ENCODE measurements at regions not wholly inside any gene's neighbourhood (a gene's known extent, or its start where the extent isn't known, plus 50 kb on each side); places are given as distances from the start of the nearest gene placed in this dataset.
"Not testable (repeated sequence)": the region's sequence is repeated elsewhere in the genome, so short reads cannot be mapped to it uniquely, and the experiment has no call there.

DNA sequence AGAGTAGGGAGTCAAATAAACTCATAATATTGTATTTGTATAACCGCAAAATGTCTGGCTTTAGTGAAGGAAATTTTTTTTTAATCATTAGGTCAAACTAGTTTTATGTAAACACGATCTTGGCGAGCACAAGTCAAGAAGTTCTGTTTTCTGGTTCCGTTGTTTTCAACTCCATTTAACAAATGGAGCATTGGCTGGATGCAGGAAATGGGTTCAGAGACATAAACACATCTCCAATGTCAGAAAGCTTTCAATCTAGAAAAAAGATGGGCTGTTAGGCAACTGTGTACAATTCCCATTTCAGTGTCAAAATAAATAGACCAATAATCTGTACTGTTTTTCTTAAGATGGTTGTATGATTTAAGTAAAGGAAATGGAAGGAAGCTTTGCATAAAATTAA lies 292.8 kb downstream of the TBL1XR1 start:
- no peak for DNase-seq (ENCODE audit: extremely low read depth in 1 of 11, low read depth in 9 of 11, low spot score in 4 of 11)

DNA sequence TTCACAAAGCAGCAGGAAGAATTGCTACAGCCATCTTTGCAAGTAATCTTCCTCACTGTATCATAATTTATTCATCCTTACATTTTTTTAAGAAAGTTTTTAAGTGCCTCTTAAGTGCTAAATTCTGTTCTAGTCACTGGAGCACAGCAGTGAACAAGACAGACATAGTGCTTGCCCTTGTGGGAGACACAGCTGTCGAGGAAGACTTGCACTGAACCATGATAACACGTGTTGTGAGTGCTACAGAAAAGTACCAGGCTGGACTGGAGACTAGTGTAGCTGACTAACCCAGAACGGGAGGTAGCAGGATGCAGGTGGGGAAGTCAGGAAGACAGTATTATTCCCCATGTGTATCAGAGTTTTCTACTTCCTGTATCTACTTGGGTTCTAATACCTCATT lies 300.6 kb downstream of the TBL1XR1 start:
- DNase-seq (ENCODE audit: extremely low read depth in 1 of 11, low read depth in 9 of 11, low spot score in 4 of 11) = no peak

DNA sequence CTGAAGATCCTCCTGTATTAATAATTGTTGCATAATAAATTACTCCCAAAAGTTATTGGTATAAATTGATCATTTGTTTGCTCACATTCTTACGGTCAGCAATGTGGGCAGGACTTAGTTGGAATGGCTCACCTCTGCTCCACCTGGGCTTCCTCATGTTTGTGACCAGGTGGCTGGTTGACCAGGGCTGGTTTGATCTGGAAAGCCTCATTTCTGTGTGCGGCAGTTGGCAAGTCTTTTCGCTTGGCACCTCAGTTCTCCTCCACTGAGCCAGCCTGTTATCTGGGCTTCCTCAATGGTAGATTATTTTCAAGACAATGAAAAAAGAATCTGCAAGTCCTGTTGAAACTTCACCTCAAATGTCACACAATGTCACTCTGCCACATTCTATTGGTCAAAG lies 301.1 kb downstream of the TBL1XR1 start:
- no peak for DNase-seq (ENCODE audit: extremely low read depth in 1 of 11, low read depth in 9 of 11, low spot score in 4 of 11)

DNA sequence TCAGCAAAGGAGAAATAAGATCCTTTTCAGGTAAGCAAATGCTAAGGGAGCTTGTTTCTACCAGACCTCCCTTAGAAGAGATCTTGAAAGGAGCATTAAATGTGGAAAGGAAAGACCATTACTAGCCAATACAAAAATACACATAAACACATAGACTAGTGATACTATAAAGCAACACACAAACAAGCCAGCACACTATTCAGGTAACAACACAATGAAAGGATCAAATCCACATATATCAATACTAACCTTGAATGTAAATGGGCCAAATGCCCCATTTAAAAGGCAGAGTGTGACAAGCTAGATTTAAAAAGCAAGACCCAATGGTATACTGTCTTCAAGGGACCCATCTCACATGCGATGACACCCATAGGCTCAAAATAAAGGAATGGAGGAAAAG lies 317.6 kb downstream of the TBL1XR1 start:
- DNase-seq (ENCODE audit: extremely low read depth in 1 of 11, low read depth in 9 of 11, low spot score in 4 of 11) = no peak

DNA sequence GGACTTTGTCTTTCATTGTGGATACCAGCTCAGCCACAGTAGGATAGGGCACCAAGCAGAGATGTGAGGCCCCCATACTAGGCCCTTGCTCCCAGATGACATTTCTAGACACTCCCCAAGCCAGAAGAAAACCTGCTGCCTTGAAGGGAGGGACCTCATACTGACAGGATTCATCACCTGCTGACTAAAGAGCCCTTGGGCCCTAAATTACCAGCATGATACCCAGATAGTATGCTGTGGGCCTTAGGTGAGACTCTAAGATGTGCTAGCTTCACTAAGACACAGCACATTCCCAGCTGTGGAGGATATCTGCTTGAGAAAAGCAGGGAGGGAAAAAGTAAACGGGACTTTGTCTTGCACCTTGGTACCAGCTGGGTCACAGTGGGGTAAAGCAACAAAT lies 324.0 kb downstream of the TBL1XR1 start:
- no peak for DNase-seq (ENCODE audit: extremely low read depth in 1 of 11, low read depth in 9 of 11, low spot score in 4 of 11)

DNA sequence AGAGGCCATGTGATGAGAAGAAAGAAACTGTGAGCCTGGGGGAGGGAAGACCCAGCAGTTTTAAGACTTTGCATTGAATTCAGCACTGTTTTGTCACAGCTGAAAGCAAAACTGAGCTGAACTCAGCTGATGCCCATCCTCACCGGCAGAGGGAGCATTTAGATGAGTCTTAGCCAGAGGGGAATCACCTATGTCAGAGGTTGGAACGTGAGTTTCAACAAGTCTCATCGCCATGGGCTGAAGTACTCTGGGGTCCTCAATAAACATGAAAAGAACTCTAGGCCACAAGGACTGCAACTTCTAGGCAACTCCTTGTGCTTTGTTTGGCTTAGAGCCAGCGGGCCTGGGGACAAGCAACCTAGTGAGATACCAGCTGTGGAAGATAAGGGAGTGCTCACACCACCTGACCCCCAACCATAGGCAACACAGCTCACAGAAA lies 324.5 kb downstream of the TBL1XR1 start:
- DNase-seq (ENCODE audit: extremely low read depth in 1 of 11, low read depth in 9 of 11, low spot score in 4 of 11) = peak; percentile 17 to 49 (median 29)

DNA sequence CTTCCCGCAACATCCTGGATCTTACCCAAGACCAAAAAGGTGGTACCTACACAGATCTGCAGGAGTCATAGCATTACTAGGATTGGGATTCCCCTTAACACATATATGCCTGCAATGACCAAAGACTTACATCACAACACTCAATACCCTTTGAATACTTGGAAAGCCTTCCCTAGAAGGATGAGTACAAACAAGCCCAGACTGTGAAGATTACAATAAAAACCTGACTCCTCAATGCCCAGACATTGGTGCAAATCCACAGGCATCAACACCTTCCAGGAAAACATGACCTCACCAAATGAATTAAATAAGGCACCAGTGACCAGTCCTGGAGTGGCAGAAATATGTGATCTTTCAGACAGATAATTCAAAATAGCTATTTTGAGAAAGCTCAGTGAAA lies 326.8 kb downstream of the TBL1XR1 start:
- DNase-seq (ENCODE audit: extremely low read depth in 1 of 11, low read depth in 9 of 11, low spot score in 4 of 11) = no peak

DNA sequence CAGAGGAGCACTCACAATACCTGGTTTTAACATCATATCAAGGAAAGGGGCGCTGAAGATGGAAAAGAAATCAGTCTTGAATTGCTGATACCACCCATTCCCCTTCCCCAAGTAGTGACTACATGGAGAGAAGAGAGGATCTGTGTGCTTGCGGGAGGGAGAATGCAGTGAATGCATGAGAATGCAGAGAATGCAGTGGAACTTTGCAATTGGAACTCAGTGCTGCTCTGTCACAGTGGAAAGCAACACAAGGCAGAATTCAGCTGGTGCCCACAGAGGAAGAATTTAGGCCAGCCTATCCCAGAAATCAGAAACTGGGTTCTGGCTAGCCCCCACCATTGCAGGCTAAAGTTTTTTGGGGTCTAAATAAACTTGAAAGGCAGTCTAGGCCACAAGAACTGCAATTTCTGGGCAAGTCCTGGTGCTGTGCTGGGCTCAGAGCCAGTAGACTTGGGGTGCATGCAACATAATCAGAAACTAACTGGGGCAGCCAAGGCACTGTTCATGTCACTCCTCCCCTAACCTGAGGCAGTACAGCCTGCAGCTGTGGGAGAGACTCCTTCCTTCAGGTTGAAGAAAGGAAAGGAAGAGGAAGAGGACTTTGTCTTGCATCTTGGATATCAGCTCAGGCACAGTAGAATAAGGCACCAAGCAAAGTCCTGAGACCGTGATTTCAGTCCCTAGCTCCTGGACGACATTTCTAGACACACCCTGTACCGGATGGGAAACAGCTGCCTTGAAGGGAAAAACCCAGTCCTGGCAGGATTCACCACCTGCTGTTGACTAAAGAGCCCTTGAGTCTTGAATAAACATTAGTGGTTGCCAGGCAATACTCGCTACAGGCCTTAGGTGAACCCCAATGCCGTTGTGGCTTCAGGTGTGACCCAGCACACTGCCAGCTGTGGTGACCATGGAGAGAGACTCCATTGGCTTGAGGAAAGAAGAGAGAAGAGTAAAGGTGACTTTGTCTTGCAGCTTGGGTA lies 329.3 kb downstream of the TBL1XR1 start:
- no peak for DNase-seq (ENCODE audit: extremely low read depth in 1 of 11, low read depth in 9 of 11, low spot score in 4 of 11)

DNA sequence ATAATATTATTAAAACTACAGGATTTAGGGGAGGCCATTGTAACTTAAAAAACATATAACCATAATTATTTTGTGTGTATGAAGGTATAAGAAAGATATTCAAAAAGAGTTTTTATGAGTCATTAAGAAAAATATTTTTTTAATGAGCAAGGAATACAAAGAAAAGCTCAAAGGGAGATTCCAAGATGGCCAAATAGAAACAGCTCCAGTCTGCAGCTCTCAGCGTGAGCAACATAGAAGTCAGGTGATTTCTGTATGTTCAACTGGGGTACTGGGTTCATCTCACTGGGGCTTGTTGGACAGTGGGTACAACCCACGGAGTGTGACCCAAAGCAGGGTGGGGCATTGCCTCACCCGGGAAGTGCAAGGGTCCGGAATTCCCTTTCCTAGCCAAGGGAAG lies 336.1 kb downstream of the TBL1XR1 start:
- no peak for DNase-seq (ENCODE audit: extremely low read depth in 1 of 11, low read depth in 9 of 11, low spot score in 4 of 11)

DNA sequence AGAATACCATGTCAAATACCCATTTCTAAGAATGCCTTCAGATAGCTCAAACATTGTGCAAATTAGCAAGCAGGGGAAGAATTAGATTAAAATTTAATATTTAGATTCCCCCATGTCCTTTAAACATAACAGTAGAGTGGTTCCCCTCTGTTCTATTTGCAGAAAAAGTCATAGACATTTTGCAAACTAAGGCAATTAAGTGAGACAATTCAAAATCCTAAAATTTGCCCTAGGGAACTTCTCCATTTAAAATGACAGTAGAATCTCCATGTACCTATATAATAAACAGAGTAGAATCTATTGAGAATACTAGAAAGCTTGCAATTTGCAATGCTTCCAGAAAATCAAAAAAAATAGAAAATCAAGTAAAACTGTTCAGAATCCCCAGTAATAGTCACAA lies 340.6 kb downstream of the TBL1XR1 start:
- no peak for DNase-seq (ENCODE audit: extremely low read depth in 1 of 11, low read depth in 9 of 11, low spot score in 4 of 11)

DNA sequence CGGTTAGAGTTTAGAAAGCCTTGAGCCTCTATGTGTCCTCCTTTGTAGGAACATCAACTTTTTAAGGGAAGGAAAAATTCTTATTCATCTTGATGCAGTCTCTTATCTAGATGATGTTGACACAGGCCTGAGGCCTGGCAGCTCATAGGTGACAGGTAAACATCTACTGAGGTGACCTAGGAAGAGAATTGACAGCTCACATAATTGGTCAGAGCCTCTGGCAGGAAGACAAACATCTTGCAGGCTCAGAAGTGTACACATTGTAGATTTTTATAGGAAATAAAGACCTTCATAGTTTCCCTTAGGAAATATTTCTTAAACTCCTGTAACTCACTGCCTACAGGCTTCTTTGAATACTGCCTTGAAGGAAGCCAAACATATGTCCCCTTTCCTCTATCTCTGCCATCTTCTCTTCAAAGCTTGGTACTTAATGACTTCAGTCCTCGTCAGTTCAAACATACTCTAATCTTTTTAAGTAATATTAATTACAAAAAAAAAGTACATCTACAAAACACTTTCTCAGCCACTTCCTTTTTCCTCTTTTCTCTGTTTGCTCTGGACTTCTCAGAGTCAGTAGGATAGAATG lies 341.3 kb downstream of the TBL1XR1 start:
- DNase-seq (ENCODE audit: extremely low read depth in 1 of 11, low read depth in 9 of 11, low spot score in 4 of 11) = no peak

DNA sequence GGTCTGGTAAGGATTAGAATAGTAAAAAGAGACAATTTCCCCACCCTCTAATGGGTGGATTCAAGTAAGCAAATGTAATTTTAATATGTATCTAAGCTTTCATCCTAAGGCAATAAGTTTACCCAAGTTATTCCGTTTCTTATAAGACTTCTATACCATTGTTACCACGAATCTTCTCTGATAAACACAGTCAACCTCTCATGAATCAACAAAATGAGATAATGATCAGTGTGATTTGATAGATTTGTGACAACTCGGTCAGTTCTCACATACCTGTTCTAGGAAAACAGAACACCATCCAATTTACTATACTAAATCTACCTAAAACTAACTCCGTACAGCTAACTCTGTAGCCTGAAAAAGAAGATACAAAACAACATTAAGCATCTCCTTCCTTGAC lies 342.1 kb downstream of the TBL1XR1 start:
- DNase-seq (ENCODE audit: extremely low read depth in 1 of 11, low read depth in 9 of 11, low spot score in 4 of 11) = no peak

DNA sequence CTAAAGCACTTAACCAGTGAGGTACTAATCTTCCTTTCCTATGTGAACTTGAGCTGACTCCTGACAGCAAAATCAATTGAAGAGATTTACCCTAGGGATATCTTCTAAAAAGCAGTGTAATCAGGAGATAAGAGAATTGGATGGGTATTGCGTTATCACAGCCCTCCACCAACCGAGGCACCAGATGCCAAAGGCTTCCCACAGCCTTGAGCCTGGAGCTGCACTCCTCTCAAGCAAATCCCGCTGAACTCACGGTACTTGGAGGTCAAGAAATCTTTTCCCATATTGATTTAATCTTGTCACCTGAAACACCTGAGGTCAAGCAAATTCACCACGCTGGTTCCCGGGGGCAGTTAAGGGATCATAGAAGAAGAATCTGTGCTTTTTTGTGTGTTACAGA lies 346.8 kb downstream of the TBL1XR1 start:
- no peak for DNase-seq (ENCODE audit: extremely low read depth in 1 of 11, low read depth in 9 of 11, low spot score in 4 of 11)

DNA sequence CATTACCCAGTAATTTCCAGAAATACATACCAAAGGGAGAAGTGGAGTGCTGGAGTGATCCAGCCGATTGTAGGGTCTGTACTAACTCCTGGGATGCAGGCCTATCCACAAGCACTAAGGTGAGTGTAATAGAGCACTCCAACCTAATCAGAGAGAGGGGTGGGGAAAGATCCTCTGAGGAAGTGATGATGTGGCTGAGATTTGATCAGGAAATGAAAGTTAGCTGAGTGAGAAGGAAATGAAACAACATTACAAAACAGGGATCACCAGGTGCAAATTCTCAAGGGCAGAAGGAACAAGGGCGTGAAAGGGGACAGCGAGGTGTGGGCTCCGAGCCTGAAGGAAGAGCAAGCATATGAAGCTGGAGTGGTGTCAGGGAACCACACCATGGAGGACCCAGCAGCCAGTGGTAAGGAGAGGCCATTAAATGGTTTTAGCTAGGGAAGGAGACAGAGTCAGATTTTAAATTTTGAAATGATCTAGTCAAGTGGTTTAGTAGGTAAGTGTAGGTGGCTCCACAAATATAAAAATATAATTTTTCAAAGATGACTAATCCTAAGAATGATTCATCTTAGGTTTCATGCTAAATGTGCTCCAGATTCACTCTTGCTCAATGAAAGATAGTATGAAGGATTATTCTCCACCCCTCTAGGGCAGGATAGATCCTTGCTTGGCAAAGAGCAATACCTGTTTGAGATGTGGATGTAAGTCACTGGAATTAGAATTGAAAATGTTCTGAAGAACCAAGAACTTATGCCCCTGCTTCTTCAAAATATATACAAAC lies 348.7 kb downstream of the TBL1XR1 start:
- DNase-seq (ENCODE audit: extremely low read depth in 1 of 11, low read depth in 9 of 11, low spot score in 4 of 11) = no peak

DNA sequence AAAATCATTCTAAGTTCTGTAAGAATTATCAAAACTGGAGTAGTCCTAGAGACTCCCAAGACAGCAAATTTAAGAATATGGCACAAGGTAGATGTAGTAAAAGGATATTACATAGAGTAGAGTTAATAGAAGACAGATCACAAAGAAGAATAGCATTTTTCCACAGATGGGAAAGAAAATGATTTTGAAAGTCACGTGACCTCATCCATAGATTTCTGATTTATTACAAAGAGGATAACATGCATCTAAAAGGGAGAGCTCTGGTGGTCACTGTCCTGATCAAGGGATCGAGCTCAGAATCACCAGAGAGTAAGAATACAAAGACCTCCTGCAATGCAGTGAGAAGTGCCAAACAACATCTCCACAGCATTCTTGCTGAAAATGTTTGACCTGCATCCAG lies 354.4 kb downstream of the TBL1XR1 start:
- DNase-seq (ENCODE audit: extremely low read depth in 1 of 11, low read depth in 9 of 11, low spot score in 4 of 11) = no peak

DNA sequence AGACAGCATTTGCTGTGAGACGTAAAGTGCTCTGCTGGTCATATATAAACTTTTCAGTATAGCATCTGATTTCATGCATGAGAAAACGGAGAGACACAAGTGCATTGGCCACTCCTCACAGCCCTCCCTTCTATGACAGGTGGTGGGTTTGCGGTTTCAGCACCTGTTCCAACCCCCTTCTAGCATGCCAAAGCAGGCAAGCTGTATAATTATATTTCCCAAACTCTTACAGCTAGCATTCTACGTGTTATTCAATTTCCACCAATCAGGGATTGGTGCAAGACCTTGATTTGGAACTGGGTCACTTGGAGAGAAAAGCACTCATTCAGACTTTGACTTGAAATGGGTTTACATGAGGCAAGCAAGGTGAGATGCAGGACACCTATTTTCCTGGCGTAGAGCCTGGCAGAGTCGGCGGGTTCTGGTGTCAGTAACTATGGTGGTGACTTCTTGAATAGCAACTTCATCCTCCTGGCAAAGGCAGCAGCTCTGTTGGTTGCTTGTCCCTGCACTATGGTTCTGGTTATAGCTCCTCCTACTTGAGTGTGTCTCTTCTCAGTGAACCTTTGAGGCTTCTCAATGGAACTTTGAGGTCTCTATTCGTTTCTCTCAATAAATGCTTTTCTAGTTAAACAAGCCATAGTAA lies 356.5 kb downstream of the TBL1XR1 start:
- DNase-seq (ENCODE audit: extremely low read depth in 1 of 11, low read depth in 9 of 11, low spot score in 4 of 11) = no peak

DNA sequence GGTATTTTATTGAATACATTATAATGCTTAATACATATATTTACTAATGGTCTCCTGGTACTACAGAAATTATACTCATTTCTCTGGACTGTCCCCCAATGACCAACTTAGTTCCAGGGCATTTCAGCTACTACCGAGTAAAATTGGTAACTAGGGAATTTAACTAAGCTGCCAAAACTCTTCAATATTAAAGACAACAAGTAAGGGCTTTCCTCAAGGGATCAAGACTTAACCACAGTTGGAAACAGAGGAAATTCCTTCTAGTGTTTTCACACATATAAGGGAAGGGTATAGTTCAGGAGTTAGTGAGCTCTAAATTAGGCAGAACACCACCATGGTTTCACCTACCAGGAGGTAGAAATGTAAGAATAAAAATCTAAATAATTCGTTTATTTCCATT lies 357.4 kb downstream of the TBL1XR1 start:
- DNase-seq (ENCODE audit: extremely low read depth in 1 of 11, low read depth in 9 of 11, low spot score in 4 of 11) = no peak

DNA sequence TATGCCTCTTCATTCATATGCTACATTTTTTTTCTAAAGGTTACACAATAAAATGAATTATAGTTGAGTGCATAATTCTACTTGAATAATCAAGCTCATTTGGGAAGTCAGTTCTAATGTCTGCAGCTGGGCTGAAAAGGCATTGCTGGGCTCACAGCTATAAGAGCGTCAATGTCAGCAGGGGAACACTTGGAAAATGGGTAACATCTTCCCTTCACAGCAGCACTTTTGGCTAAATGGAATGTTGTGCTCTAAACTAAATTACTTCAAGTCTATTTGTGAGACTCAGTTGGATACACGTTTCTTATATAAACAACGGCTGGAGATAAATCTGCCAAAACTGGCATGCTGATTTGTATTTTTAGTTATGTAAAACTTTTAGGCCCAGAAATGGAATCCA lies 357.8 kb downstream of the TBL1XR1 start:
- DNase-seq (ENCODE audit: extremely low read depth in 1 of 11, low read depth in 9 of 11, low spot score in 4 of 11) = no peak

DNA sequence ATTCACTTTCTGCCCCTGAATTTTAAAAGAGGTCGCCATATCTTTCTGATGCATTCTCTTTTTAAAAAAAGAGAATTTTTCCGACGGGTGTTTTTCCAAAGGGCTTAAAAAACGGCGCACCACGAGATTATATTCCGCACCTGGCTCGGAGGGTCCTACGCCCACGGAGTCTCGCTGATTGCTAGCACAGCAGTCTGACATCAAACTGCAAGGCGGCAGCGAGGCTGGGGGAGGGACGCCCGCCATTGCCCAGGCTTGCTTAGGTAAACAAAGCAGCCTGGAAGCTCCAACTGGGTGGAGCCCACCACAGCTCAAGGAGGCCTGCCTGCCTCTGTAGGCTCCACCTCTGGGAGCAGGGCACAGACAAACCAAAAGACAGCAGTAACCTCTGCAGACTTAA lies 370.0 kb downstream of the TBL1XR1 start:
- DNase-seq (ENCODE audit: extremely low read depth in 1 of 11, low read depth in 9 of 11, low spot score in 4 of 11) = not testable (repeated sequence)

All from renal cortex interstitium (tissue), 11 donors.